DOHH2 (cell line): ENCODE measurements at regions not wholly inside any gene's neighbourhood (a gene's known extent, or its start where the extent isn't known, plus 50 kb on each side); places are given as distances from the start of the nearest gene placed in this dataset.

Experiments used
- CTCF ChIP-seq: fragments of 200-600 bp; sonication (generic); IDR thresholded peaks from one replicate; pipeline ENCODE4 v1.5.1; 2014; ENCODE audit warnings: antibody characterized with exemption, mild to moderate bottlenecking, low read depth, low read length; ENCODE audit not compliant: poor library complexity, severe bottlenecking
- EZH2phosphoT487 ChIP-seq: fragments of 200-600 bp; sonication (generic); IDR thresholded peaks from 2 replicates; pipeline ENCODE4 v1.6.1; 2017; ENCODE audit warnings: borderline replicate concordance, mild to moderate bottlenecking, antibody characterized with exemption, low read length, moderate library complexity, mixed read lengths

DNA sequence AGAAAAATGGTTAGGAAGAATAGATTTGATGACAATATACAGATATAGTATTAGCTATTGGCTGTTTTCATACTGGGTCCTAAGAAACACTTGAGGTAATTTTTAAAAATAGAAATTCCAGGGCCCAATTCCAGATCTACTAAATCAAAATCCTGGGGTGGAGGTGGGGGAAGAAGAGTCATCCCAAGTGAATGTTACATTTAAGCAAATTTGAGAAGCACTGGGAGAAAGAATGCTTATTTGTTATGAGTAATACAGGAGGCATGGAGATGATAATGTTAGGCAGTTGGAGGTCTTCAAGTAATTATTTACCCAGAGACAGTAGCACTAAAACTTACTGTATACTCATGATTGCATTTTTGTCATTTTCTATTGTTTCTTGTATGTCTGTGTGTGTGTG is 93.0 kb upstream of the DAB2 start:
- TF ChIP-seq CTCF = no peak
- no peak for TF ChIP-seq EZH2phosphoT487
